OCI-LY7 (cell line): ENCODE measurements at regions not wholly inside any gene's neighbourhood (a gene's known extent, or its start where the extent isn't known, plus 50 kb on each side); places are given as distances from the start of the nearest gene placed in this dataset.

Source experiments
- BruUV-seq: library from RNA; stranded (reverse); fragments of 400-500 nt; replicated peaks from 2 replicates; lab custom pipeline; 2021; lab: Mats Ljungman, UMichigan
- CTCF ChIA-PET: fragments of 300-600 bp; sonication (Branson Sonifier 250); formaldehyde crosslinking; loops from one replicate; lab custom pipeline; 2022; ENCODE audit warnings: antibody characterized with exemption; ENCODE audit not compliant: unreplicated experiment; lab: Charles Lee
- POLR2A ChIA-PET: fragments of 300-600 bp; sonication (Branson Sonifier 250); formaldehyde crosslinking; loops from one replicate; lab custom pipeline; 2022; ENCODE audit warnings: antibody characterized with exemption; lab: Charles Lee
- DNase-seq: peaks from one replicate; pipeline ENCODE4 v3.0.0-alpha.2; 2015; ENCODE audit warnings: low spot score
- H2AFZ ChIP-seq: fragments of 200-600 bp; sonication (generic), shearing (Covaris generic); 2 replicates; pipeline ENCODE4 v1.6.1; 2014; ENCODE audit warnings: mild to moderate bottlenecking, antibody characterized with exemption, low read length, moderate library complexity
- H3K27ac ChIP-seq: fragments of 200-600 bp; sonication (generic); 2 replicates; pipeline ENCODE4 v1.5.1; 2014; ENCODE audit warnings: mixed run types, low read depth, mild to moderate bottlenecking, moderate library complexity, low read length, inconsistent platforms; ENCODE audit not compliant: poor library complexity, severe bottlenecking
- H3K36me3 ChIP-seq: fragments of 200-600 bp; sonication (generic); 2 replicates; pipeline ENCODE4 v1.6.1; 2014; ENCODE audit warnings: mild to moderate bottlenecking, antibody characterized with exemption, low read length, moderate library complexity, mixed read lengths; ENCODE audit not compliant: insufficient read depth
- H3K4me1 ChIP-seq: fragments of 200-600 bp; sonication (generic); 2 replicates; pipeline ENCODE4 v1.5.1; 2014; ENCODE audit warnings: mild to moderate bottlenecking, low read length; ENCODE audit not compliant: insufficient read depth, poor library complexity, severe bottlenecking
- H3K4me2 ChIP-seq: fragments of 200-600 bp; sonication (generic); 2 replicates; pipeline ENCODE4 v1.6.1; 2014; ENCODE audit warnings: mild to moderate bottlenecking, low read length
- H3K4me3 ChIP-seq: fragments of 200-600 bp; sonication (generic); 2 replicates; pipeline ENCODE4 v1.5.1; 2014; ENCODE audit warnings: mild to moderate bottlenecking, low read depth, low read length; ENCODE audit not compliant: poor library complexity, severe bottlenecking
- H3K79me2 ChIP-seq: fragments of 200-600 bp; sonication (generic); 2 replicates; pipeline ENCODE4 v1.6.1; 2016; ENCODE audit warnings: low read depth, mild to moderate bottlenecking, low read length, moderate library complexity, mixed read lengths; ENCODE audit not compliant: insufficient read depth
- H3K9me2 ChIP-seq: fragments of 200-600 bp; sonication (generic); 2 replicates; pipeline ENCODE4 v1.6.1; 2016; ENCODE audit warnings: mild to moderate bottlenecking, low read length, mixed read lengths; ENCODE audit not compliant: insufficient read depth
- H3K9me3 ChIP-seq: fragments of 200-600 bp; sonication (generic); 2 replicates; pipeline ENCODE4 v1.6.1; 2014; ENCODE audit warnings: mild to moderate bottlenecking, mixed run types, low read length, mixed read lengths
- H4K20me1 ChIP-seq: fragments of 200-600 bp; sonication (generic); 2 replicates; pipeline ENCODE4 v1.6.1; 2014; ENCODE audit warnings: mild to moderate bottlenecking, antibody characterized with exemption, low read length, moderate library complexity, mixed read lengths; ENCODE audit not compliant: insufficient read depth
- CTCF ChIP-seq: fragments of 200-600 bp; sonication (generic); conservative IDR thresholded peaks from 2 replicates; pipeline ENCODE4 v1.5.1; 2014; ENCODE audit warnings: mild to moderate bottlenecking, antibody characterized with exemption, low read length, moderate library complexity, mixed read lengths
- EZH2phosphoT487 ChIP-seq: fragments of 200-600 bp; sonication (generic); IDR thresholded peaks from 2 replicates; pipeline ENCODE4 v1.6.1; 2018; ENCODE audit warnings: low read depth, borderline replicate concordance, mild to moderate bottlenecking, mixed run types, antibody characterized with exemption, low read length, moderate library complexity, mixed read lengths
- intact Hi-C: fragments of 100-400 bp; cut with micrococcal nuclease; formaldehyde crosslinking; loops from one replicate; pipeline ENCODE4 v1.10.0; 2022; ENCODE audit not compliant: unreplicated experiment

- Histone ChIP-seq H3K9me2 (no peaks in the 10 kb centered on the region), H3K36me3 (no peaks in the 10 kb centered on the region), H2AFZ (no peak overlapping the region), H3K27ac (no peak overlapping the region), H3K9me3 (no peaks in the 10 kb centered on the region), H3K79me2 (no peaks in the 10 kb centered on the region), H4K20me1 (no peaks in the 10 kb centered on the region), H3K4me1 (no peaks in the 10 kb centered on the region), H3K4me2 (no peak overlapping the region), H3K4me3 (no peak overlapping the region)
- DNase-seq: no peak
- intact Hi-C loops: no loop called here
- no TSS peak for BruUV-seq
- POLR2A ChIA-PET: no interaction called here
- TF ChIP-seq CTCF (no peak), EZH2phosphoT487 (no peak)
- CTCF ChIA-PET: no interaction called here
Observed at GRCh38 chr11:95456714-95457491, 225.9 kb upstream of the SESN3 start.

GRCh38 chr11:95455228-95455970 lies 224.4 kb upstream of the SESN3 start:
- Histone ChIP-seq H3K9me2 (no peaks in the 10 kb centered on the region), H4K20me1 (no peaks in the 10 kb centered on the region), H3K4me1 (no peaks in the 10 kb centered on the region), H3K4me3 (no peak overlapping the region), H3K9me3 (no peaks in the 10 kb centered on the region), H3K36me3 (no peaks in the 10 kb centered on the region), H2AFZ (no peak overlapping the region), H3K4me2 (no peak overlapping the region), H3K79me2 (no peaks in the 10 kb centered on the region), H3K27ac (no peak overlapping the region)
- no TSS peak for BruUV-seq
- DNase-seq: no peak
- TF ChIP-seq CTCF (no peak), EZH2phosphoT487 (no peak)
- POLR2A ChIA-PET: interaction anchor here (0.7 to 1.7 kb wide), 2 partner anchors 11 to 157 kb away, joined by 3 to 4 read pairs; no protein-coding TSS in a partner anchor
- CTCF ChIA-PET: no interaction called here
- intact Hi-C loops: no loop called here
